ENCODE measurements at regions not wholly inside any gene's neighbourhood (a gene's known extent, or its start where the extent isn't known, plus 50 kb on each side); places are given as distances from the start of the nearest gene placed in this dataset.

GRCh38 chr11:122395282-122395681, 260.2 kb upstream of the UBASH3B start:
- H3K27me3 ChIP-seq (replicated peaks in 1 of 7) = no peaks in the 10 kb centered on the region
- H3K27ac ChIP-seq = no peak overlapping the region
- intact Hi-C loops (cut with DNase I; ENCODE audit: low total_unique reads) = no loop called here
- TF ChIP-seq POLR2A (IDR thresholded peaks at IDR 0.05) = no peak
- no peak for TF ChIP-seq CTCF (IDR thresholded peaks at IDR 0.05 in 8 of 11, conservative IDR thresholded peaks at IDR 0.05 in 3 of 11)
- no peak for TF ChIP-seq POLR2AphosphoS5 (IDR thresholded peaks at IDR 0.05)
- peaks cover 0 to 6% (median 0%) of the 10 kb centered on the region in 6 donors for H3K4me1 ChIP-seq
- H3K9me3 ChIP-seq = peaks cover 0 to 5% (median 1%) of the 10 kb centered on the region in 8 donors
- DNase-seq = no peak
- WGBS, 5 donors = 91 to 97% (median 94%) methylated on average over 1 of the region's 1 CpG
- no peak overlapping the region for H3K4me3 ChIP-seq
- H3K36me3 ChIP-seq = no peaks in the 10 kb centered on the region

GRCh38 chr11:122394313-122394712, 261.2 kb upstream of the UBASH3B start:
- 89 to 96% (median 93%) methylated on average over 3 of the region's 3 CpGs for WGBS, 5 donors
- no peak for DNase-seq
- Histone ChIP-seq H3K36me3 (no peaks in the 10 kb centered on the region), H3K4me3 (no peak overlapping the region), H3K9me3 (peaks cover 0 to 12% (median 5%) of the 10 kb centered on the region in 8 donors), H3K4me1 (peaks cover 0 to 2% (median 0%) of the 10 kb centered on the region in 6 donors), H3K27ac (no peak overlapping the region), H3K27me3 (replicated peaks in 1 of 7) (no peaks in the 10 kb centered on the region)
- intact Hi-C loops (cut with DNase I; ENCODE audit: low total_unique reads) = no loop called here
- TF ChIP-seq POLR2AphosphoS5 (IDR thresholded peaks at IDR 0.05) = no peak
- no peak for TF ChIP-seq POLR2A (IDR thresholded peaks at IDR 0.05)
- TF ChIP-seq CTCF (IDR thresholded peaks at IDR 0.05 in 8 of 11, conservative IDR thresholded peaks at IDR 0.05 in 3 of 11) = no peak

- Histone ChIP-seq H3K27ac (no peak overlapping the region), H3K4me3 (no peak overlapping the region), H3K4me1 (no peaks in the 10 kb centered on the region), H3K36me3 (no peaks in the 10 kb centered on the region), H3K27me3 (replicated peaks in 1 of 7) (no peaks in the 10 kb centered on the region), H3K9me3 (peaks cover 0 to 16% (median 5%) of the 10 kb centered on the region in 8 donors)
- 58 to 90% (median 78%) methylated on average over 4 of the region's 4 CpGs for WGBS, 5 donors
- intact Hi-C loops (cut with DNase I; ENCODE audit: low total_unique reads) = no loop called here
- TF ChIP-seq POLR2A (IDR thresholded peaks at IDR 0.05) = no peak
- no peak for TF ChIP-seq CTCF (IDR thresholded peaks at IDR 0.05 in 8 of 11, conservative IDR thresholded peaks at IDR 0.05 in 3 of 11)
- TF ChIP-seq POLR2AphosphoS5 (IDR thresholded peaks at IDR 0.05) = no peak
- no peak for DNase-seq
These were observed 262.2 kb upstream of the UBASH3B start for GRCh38 chr11:122393209-122393860.

- no peak for DNase-seq
- Histone ChIP-seq H3K27me3 (replicated peaks in 1 of 7) (no peaks in the 10 kb centered on the region), H3K27ac (no peak overlapping the region), H3K9me3 (peaks cover 0 to 16% (median 5%) of the 10 kb centered on the region in 8 donors), H3K4me3 (no peak overlapping the region), H3K36me3 (no peaks in the 10 kb centered on the region), H3K4me1 (no peaks in the 10 kb centered on the region)
- TF ChIP-seq CTCF (IDR thresholded peaks at IDR 0.05 in 8 of 11, conservative IDR thresholded peaks at IDR 0.05 in 3 of 11) = no peak
- TF ChIP-seq POLR2AphosphoS5 (IDR thresholded peaks at IDR 0.05) = no peak
- no peak for TF ChIP-seq POLR2A (IDR thresholded peaks at IDR 0.05)
- intact Hi-C loops (cut with DNase I; ENCODE audit: low total_unique reads) = no loop called here
- 76 to 92% (median 89%) methylated on average over 3 of the region's 3 CpGs for WGBS, 5 donors
These were observed 263.0 kb upstream of the UBASH3B start for GRCh38 chr11:122392508-122392907.
